ENCODE measurements at regions not wholly inside any gene's neighbourhood (a gene's known extent, or its start where the extent isn't known, plus 50 kb on each side); places are given as distances from the start of the nearest gene placed in this dataset.
"Not testable (repeated sequence)": the region's sequence is repeated elsewhere in the genome, so short reads cannot be mapped to it uniquely, and the experiment has no call there.

- H3K27me3 ChIP-seq, result no peaks in the 10 kb centered on the region
- no peaks in the 10 kb centered on the region for H3K9me3 ChIP-seq
- H3K36me3 ChIP-seq, result no peaks in the 10 kb centered on the region
- intact Hi-C loops (cut with DNase I), result no loop called here
- ATAC-seq, result no peak
- no peaks in the 10 kb centered on the region for H3K4me1 ChIP-seq
- H3K4me3 ChIP-seq, result no peak overlapping the region
- peak; percentile 55 for DNase-seq
- TF ChIP-seq CTCF (IDR thresholded peaks at IDR 0.05), result no peak
- no peak overlapping the region for H3K27ac ChIP-seq
Measured at GRCh38 chr18:79603321-79604204, 76.0 kb upstream of the CTDP1 start.

DNA sequence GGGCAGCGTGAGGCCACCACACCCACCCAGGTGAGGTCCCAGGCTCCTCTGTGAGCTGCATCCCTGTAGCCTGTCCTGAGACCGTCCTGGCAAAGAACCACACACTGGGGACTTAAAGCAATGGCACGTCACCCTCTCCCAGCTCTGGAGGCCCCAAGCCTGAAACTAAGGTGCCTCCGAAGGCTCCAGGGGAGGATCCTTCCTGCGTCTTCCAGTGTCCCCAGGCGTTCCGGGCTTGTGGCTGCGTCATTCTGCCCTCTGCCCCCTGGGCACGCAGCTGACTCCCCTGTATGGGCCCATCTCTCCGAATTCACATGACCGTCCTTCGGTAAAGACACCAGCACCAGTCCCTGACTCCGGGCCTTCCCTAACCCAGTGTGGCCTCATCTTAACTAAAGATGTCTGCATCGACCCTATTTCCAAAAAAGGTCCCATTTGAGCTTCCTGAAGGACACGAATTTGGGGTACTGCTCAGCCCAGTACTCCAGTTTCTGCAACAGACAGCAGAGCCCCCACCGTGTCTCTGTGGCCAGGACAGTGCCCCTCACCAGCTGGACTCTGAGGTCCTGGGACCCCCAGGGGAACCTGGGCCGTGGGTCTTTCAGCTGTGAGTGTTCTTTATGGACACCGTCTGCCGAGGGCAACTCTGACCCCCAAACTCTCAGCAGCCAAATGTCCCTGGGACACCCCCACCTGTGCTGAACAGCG is 75.2 kb upstream of the CTDP1 start:
- Histone ChIP-seq H3K27ac (no peak overlapping the region), H3K4me3 (no peak overlapping the region), H3K9me3 (no peaks in the 10 kb centered on the region), H3K36me3 (no peaks in the 10 kb centered on the region), H3K27me3 (no peaks in the 10 kb centered on the region), H3K4me1 (no peaks in the 10 kb centered on the region)
- TF ChIP-seq CTCF (IDR thresholded peaks at IDR 0.05), result no peak
- ATAC-seq, result no peak
- peak; percentile 22 for DNase-seq
- intact Hi-C loops (cut with DNase I), result no loop called here

DNA sequence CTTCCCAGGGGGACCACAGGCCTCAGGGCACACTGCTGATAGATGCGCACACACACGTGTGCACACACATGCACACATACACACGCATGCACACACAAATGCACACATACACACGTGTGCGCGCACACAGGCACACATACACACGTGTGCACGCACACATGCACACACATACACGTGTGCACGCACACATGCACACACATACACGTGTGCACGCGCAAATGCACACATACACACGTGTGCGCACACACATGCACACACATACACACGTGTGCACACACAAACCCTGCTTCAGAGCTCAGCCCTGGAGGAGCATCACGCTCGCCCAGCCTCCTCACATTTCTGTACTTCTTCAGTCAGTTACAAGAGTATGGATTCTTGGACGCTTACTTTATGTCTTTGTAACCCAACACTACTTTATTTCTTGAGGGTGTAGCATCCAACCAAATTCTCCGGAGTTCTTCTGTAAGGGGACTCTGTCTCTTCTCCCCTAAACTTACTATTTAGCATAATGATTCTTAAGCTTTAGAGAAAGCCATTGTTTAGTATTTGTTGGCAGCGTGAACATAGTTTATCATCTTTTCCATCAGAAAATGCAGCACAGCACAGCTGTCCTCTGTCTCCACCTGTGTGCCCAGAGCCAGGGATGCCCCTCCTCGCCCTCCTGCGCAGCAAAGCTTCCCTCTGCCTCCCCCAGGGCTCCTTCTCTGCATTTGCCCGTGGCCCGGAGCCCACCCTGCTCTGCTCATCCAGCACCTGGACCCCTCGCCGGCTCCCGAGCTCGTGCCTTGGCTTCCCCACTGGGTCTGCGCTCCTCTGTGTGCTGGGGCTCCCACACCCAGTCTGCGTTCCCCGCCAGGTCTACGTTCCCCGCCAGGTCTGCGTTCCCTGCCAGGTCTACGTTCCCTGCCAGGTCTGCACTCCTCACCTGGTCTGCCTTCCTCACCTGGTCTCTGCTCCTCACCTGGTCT is 74.4 kb upstream of the CTDP1 start:
- H3K27me3 ChIP-seq, result no peaks in the 10 kb centered on the region
- intact Hi-C loops (cut with DNase I), result no loop called here
- DNase-seq (peak; percentile 56), ATAC-seq (no peak)
- no peak for TF ChIP-seq CTCF (IDR thresholded peaks at IDR 0.05)
- no peak overlapping the region for H3K27ac ChIP-seq
- H3K4me1 ChIP-seq, result no peaks in the 10 kb centered on the region
- no peak overlapping the region for H3K4me3 ChIP-seq
- H3K36me3 ChIP-seq, result no peaks in the 10 kb centered on the region
- H3K9me3 ChIP-seq, result no peaks in the 10 kb centered on the region

GRCh38 chr18:79606071-79606470 is 73.5 kb upstream of the CTDP1 start:
- ATAC-seq; H3K36me3 ChIP-seq; H3K27ac ChIP-seq; H3K9me3 ChIP-seq; H3K27me3 ChIP-seq; intact Hi-C loops (cut with DNase I); H3K4me1 ChIP-seq; H3K4me3 ChIP-seq: not testable (repeated sequence)
- peak; percentile 37 for DNase-seq

DNA sequence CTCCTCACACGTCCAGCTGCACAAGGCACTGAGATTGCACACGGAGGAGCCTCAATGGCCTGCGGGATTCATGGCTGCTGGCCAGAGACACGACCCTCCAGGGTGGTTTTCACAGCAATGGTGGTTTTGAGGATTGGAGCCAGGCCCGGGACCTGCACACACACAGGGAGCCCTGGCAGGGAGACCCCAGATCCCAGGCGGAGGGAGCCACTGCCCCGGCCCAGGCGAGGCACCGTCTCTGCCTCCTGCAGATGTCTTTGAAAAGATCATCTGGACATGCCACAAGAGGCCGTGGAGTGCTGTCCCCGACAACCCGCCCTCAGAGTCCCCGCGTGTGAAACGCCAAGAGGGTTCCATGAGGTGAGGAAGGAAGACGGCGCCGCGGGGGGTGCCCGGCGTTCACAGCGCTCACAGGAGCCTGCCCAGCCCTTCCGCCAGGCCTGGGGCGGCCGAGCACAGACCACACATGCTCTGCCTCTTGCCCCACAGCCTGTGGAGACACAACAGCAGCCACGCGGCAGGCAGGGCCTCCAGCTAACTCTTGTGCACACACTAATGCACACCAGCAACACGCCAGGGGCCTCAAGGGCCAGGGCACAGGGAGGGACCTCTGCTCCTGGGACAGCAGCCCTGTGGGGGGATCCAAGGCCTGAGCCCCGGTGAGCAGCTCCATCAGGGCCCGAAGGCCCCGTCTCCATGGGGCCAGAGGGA is 72.8 kb upstream of the CTDP1 start:
- Histone ChIP-seq H3K9me3 (no peaks in the 10 kb centered on the region), H3K27ac (no peak overlapping the region), H3K4me3 (no peak overlapping the region), H3K36me3 (no peaks in the 10 kb centered on the region), H3K4me1 (no peaks in the 10 kb centered on the region), H3K27me3 (no peaks in the 10 kb centered on the region)
- ATAC-seq (no peak), DNase-seq (peak; percentile 55)
- TF ChIP-seq CTCF (IDR thresholded peaks at IDR 0.05), result no peak
- intact Hi-C loops (cut with DNase I), result no loop called here
